GM12865 (cell line): ENCODE measurements at regions not wholly inside any gene's neighbourhood (a gene's known extent, or its start where the extent isn't known, plus 50 kb on each side); places are given as distances from the start of the nearest gene placed in this dataset.
A peak's percentile ranks its signal among the peaks of the same experiment; 100 is the strongest.

ENCODE experiments used
- DNase-seq: peaks from one replicate; pipeline ENCODE4 v3.0.0; 2010; ENCODE audit warnings: low read depth
- H3K4me3 ChIP-seq: 2 replicates; pipeline ENCODE4 v1.5.1; 2011; ENCODE audit warnings: mild to moderate bottlenecking, low read depth, low read length, control low read depth
- CTCF ChIP-seq: IDR thresholded peaks from 2 replicates; pipeline ENCODE4 v1.5.1; 2011; ENCODE audit warnings: low read length, control low read depth, low read depth, inconsistent platforms; ENCODE audit not compliant: insufficient read depth; ENCODE audit errors: missing control alignments

- no peak overlapping the region for H3K4me3 ChIP-seq
- TF ChIP-seq CTCF, result no peak
- no peak for DNase-seq
Observed at GRCh38 chr1:172900376-172900997, 150.3 kb downstream of the TNFSF18 start.

- H3K4me3 ChIP-seq, result no peak overlapping the region
- TF ChIP-seq CTCF, result no peak
- no peak for DNase-seq
Observed at GRCh38 chr1:172902200-172902599, 148.5 kb downstream of the TNFSF18 start.

- no peak for DNase-seq
- H3K4me3 ChIP-seq, result no peak overlapping the region
Observed at GRCh38 chr1:172902861-172903381, 147.8 kb downstream of the TNFSF18 start.

GRCh38 chr1:172903581-172904220 is 147.0 kb downstream of the TNFSF18 start:
- H3K4me3 ChIP-seq, result no peak overlapping the region
- no peak for TF ChIP-seq CTCF
- no peak for DNase-seq

More at GRCh38 chr1:172902861-172903381, 147.8 kb downstream of the TNFSF18 start:
- no peak for TF ChIP-seq CTCF

GRCh38 chr1:172905452-172905851 is 145.3 kb downstream of the TNFSF18 start:
- no peak for TF ChIP-seq CTCF
- no peak overlapping the region for H3K4me3 ChIP-seq
- DNase-seq, result no peak

- H3K4me3 ChIP-seq, result no peak overlapping the region
- DNase-seq, result peak; percentile 7
- TF ChIP-seq CTCF, result no peak
Observed at GRCh38 chr1:172906778-172907592, 143.8 kb downstream of the TNFSF18 start.
